Stimulated activated CD8-positive, alpha-beta memory T cell treated with anti-CD3 and anti-CD28 coated beads, Interleukin-4, amount 100 ng/mL, for 4 hours (primary cell): ENCODE measurements at regions not wholly inside any gene's neighbourhood (a gene's known extent, or its start where the extent isn't known, plus 50 kb on each side); places are given as distances from the start of the nearest gene placed in this dataset.

Source experiments
- DNase-seq, 2 donors: peaks; one replicate each; pipeline ENCODE4 v3.0.0-alpha.2; 2020; ENCODE audit warnings: low read depth in 2 of 2, low spot score in 1 of 2

DNA sequence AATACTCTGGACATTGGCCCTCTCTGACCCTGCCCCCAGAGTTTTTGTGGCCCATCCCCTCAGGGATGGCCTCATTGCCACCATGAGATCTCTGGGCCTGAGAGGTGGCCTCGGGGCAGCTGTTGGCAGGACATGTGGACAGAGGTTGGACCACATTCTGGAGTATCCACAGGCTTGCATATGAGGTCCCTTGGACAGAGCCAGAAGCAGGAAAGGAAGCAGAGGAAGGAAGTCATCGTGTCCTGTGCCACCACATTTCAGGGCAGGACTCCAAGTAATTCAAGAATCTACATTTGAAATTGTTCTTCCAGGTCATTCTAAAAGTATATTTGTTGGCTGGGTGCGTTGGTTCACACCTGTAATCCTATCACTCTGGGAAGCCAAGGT lies 95.9 kb upstream of the PPP2R5A start:
- no peak for DNase-seq

DNA sequence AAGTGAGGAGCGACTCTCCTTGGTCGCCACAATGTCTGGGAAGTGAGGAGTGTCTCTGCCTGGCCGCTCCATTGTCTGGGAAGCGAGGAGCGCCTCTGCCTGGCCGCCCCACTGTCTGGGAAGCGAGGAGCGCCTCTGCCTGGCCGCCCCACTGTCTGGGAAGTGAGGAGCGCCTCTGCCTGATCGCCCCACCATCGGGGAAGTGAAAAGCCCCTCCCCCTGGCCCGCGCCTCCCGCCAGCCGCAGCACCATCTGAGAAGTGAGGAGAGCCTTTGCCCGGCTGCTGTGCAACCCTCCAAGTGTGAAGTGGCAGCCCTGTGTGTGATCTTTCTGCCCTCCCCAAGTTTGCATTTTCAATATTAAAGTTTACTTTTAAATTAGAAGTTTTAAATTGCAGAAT lies 95.0 kb upstream of the PPP2R5A start:
- DNase-seq: no peak

- DNase-seq: no peak
Measured at GRCh38 chr1:212192261-212192998, 92.8 kb upstream of the PPP2R5A start.

- DNase-seq: no peak
Measured at GRCh38 chr1:212196355-212196754, 88.9 kb upstream of the PPP2R5A start.

DNA sequence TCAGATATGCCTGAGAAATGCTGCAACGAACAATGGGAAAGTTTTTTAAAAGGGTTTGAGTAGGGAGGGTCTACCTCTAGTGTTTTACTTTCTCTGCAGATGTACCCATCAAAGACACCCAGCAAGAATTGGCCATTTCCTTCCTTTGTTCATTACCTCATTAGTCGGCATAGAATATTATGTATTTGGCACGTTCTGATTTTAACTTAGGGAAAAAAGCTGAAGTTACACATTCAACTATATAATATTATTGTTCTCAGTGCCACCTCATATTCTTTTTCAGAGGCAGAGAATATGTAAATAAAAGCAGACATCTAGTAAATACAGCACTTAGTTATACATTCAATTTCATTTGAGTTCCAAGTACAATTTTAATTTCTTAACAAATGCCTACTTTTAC lies 83.7 kb upstream of the PPP2R5A start:
- no peak for DNase-seq

DNA sequence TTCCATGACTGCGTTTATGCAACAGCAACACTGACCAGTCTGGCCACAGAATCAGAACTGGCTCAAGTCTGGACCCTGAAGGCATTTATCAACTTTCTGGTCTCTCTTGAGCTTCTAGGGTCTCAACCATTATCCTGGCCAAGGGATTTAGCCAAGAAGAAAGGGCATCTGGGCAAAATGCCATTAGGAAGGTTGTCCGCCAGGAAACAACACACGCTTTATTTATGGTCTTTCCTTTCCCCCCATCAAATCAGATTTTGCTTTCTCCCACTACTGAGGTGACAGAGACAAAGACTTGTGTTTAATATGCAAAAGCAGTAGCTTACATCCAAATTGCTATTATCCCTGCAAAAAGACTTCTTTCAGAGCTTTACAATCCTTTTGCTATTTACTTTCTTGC lies 81.6 kb upstream of the PPP2R5A start:
- DNase-seq: no peak

- DNase-seq: no peak
Measured at GRCh38 chr1:212205006-212205405, 80.2 kb upstream of the PPP2R5A start.

DNA sequence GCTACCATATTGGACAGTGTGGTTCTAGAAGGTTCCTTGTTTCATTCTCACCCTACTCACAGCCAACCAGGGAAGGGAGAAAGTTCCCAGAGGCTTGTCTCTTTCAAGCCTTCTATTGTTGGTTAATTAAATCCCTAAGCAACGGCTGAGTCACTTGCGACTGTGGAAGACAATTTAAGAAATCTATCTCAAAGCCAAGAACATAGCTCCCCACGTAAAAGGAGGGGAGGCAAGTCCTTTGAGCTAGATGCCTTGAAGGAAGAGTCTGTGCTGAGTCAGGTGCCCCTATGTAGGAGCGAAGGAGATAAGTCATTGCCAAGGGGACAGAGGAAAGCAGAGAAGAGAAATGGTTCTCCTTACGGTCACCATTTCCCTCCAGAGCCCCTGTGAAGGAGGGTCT lies 79.4 kb upstream of the PPP2R5A start:
- no peak for DNase-seq

- DNase-seq: no peak
Measured at GRCh38 chr1:212207118-212207517, 78.1 kb upstream of the PPP2R5A start.

GRCh38 chr1:212207822-212208520 lies 77.2 kb upstream of the PPP2R5A start:
- DNase-seq: no peak

- DNase-seq: no peak
Measured at GRCh38 chr1:212208978-212209644, 76.1 kb upstream of the PPP2R5A start.

- DNase-seq: no peak
Measured at GRCh38 chr1:212211371-212211770, 73.8 kb upstream of the PPP2R5A start.

GRCh38 chr1:212212343-212212742 lies 72.9 kb upstream of the PPP2R5A start:
- no peak for DNase-seq

GRCh38 chr1:212212906-212213305 lies 72.3 kb upstream of the PPP2R5A start:
- no peak for DNase-seq

DNA sequence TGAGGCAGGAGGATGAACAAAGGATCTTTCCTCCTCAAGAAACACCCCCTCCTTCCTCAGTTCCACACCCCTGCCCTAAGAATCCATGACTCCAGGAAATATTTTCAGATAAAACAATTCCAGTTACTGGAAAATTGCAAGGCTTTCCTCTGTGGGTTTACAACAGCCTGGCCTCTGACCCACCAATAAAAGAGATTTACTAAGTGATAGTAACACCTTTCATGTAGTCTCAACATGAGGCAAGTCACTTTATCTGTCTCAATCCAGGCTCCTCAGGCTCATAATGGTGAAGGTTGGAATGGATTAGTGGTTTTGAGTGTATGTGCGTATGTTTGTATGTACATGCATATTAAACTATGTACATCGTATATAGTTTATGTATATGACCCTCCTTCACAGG lies 71.4 kb upstream of the PPP2R5A start:
- DNase-seq: no peak

DNA sequence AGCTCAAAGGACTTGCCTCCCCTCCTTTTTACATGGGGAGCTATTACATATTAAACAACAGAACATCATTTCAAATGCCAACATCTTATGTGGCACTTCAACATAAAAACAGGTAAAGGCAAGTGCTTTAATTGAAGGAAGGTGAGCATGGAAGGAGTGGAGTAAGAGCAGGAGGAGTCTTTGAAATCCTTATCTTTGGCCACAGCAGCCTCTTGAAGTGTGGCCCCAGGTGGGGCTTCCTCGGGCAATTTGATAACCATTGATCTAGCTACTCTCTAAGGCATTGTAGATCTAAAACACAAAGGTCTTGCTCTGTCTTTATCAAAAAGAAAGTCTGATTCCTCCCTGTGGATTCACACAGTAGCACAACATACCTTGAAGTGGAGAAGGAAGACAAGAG lies 70.9 kb upstream of the PPP2R5A start:
- no peak for DNase-seq

- no peak for DNase-seq
Measured at GRCh38 chr1:212215910-212216309, 69.3 kb upstream of the PPP2R5A start.

DNA sequence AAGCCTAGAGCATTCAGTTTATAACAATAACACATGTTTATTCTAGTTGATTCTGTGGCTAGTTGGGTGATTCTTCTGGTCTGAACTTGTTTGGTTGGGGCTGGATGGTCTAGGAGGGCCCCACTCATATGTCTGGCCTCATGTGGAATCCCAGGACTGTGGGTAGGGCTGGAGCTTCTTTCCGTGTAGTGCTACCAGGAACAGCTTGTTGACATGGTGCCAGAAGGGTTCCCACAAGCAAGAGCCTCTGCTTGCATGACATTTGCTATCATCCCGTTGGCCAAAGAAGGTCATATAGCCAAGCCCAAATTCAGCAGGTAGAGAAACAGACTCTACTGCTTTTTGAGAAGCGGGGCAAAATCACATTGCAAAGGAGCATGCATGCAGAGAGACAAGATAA lies 67.6 kb upstream of the PPP2R5A start:
- no peak for DNase-seq

DNA sequence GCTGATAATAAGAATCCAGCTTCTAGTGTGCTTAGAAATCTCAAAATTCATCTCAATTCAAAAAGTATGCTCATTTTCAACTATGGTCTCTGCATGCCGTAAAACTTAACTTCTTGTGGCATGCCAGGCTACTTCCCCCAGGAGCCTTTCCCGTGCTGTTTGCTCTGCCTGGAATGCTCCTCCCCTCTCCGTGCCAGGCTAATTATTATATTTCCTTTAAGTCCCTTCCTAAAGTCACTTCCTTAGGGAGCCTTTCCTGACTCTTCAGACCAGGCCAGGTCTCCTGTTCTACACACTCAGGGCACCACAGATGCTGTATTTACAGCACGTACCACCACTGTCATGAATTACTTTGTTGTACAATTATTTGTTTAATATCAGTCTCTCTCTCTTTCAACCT lies 67.1 kb upstream of the PPP2R5A start:
- no peak for DNase-seq

GRCh38 chr1:212218911-212219310 lies 66.3 kb upstream of the PPP2R5A start:
- no peak for DNase-seq

DNA sequence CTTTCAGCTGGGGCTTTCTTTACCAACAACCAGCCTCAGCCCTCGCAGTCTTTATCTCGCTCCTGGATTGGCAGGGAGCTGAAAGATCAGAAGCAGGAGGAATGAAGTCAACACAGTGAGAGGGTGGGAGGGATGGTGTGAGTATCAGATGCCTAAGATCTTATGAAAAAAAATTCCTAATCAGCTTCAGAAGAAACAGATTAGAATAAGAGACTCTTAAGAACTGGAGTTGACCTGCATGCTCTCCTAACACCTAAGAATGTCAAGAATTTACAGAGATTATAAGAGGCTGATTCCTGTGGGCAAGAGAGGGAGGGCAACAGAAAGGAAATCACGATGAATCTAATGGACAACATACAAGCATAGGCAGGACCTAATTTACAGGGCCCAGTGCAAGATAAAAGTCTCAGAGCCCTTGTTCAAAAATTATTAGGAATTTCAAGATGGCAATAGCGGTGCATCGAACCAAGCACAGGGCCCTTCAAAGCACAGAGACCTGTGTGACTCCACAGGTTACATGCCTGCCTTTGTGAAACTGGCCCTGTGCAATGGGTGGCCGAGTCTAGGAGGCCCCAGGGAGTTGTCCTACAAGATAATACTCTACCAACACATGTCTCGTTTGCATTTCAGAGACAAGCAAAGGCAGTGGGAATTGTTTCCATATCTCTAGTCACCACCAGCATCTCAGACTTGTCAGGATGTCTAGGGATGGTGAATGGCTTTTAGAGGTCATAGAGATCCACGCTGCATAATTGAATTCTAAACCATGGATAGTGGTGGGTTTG lies 65.3 kb upstream of the PPP2R5A start:
- DNase-seq: no peak

GRCh38 chr1:212221801-212222200 lies 63.4 kb upstream of the PPP2R5A start:
- no peak for DNase-seq
